GM19351 (cell line): ENCODE measurements at regions not wholly inside any gene's neighbourhood (a gene's known extent, or its start where the extent isn't known, plus 50 kb on each side); places are given as distances from the start of the nearest gene placed in this dataset.

Experiments
- ATAC-seq: cut with Tn5 transposase; IDR thresholded peaks from one replicate; pipeline ENCODE4 v1.9.1; 2021; ENCODE audit warnings: mild to moderate bottlenecking, moderate library complexity; ENCODE audit not compliant: unreplicated experiment

DNA sequence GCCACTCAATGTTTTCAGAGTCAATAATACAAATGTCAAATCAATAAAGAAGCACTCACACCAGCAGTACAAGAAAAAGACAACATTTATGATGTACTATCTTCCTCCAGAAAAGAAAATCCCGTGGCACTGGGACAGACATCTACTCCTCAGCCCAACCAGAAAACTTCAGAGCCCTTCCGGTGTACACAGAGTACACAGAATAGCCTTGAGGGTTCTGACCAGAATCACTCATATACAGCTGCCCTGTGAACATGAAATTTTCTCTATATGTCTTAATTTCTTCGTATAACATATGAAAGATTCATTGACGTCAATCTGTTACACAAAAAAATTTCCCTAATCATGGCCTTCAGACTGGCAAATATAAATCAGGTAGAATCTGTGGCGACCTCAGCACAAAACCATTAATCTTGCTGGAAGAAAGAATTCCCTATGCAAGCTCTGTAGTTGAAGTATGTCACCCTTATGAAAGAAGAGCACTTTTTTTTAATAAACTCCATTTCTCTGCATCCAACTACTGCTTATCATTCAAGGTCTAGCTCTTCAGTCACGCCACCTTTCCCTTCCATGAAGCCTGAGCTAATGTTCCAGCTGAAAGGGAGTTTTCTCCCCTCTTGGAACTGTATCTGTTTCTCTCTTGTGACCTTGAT, 53.8 kb upstream of the PLAAT1 start:
- ATAC-seq = no peak

DNA sequence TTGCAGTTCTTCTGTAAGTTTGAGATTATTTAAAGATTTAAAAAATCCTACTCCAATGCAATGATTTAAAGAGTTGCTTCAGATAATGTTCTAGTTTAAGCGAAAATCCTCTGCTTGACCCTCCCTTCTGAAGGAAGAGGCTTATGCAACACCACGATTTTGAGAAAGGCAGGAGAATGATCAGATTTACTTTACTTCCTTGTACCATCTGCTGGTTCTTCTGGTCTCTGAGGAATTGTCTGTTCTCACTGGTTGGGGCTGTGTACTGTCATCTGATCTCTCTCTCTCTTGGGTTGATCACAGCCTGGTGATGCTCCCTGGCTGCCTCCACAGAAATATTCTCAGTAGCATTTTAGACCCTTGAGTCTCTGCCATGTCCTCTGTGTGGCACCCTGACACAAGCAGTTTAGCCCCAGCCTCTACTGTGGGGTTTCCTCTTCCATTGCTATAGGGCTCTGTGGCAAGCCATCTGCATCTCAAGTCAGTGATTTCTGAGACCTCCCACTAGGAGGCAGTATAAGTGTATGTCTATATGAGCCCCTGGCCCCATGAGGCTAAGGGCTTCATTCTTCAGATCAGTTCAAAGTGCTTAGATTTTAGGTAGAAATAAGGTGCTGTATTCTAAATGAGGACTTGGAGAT, 50.8 kb upstream of the PLAAT1 start:
- peak; percentile 85 for ATAC-seq
